RWPE1 (cell line): ENCODE measurements at regions not wholly inside any gene's neighbourhood (a gene's known extent, or its start where the extent isn't known, plus 50 kb on each side); places are given as distances from the start of the nearest gene placed in this dataset.

Source experiments
- CTCF ChIA-PET: fragments of 350-600 bp; sonication (Branson Sonifier 250); formaldehyde crosslinking; extraction: SDS; loops from one replicate; lab custom pipeline; 2021; lab: Yijun Ruan, JAX
- POLR2A ChIA-PET: fragments of 400-600 bp; formaldehyde crosslinking; extraction: SDS; loops from one replicate; lab custom pipeline; 2020; ENCODE audit warnings: antibody characterized with exemption; ENCODE audit not compliant: low non-redundant PET; lab: Yijun Ruan, JAX
- DNase-seq: peaks from one replicate; pipeline ENCODE4 v3.0.0; 2012; ENCODE audit warnings: low spot score
- H3K27ac ChIP-seq: fragments of 450-650 bp; 2 replicates; pipeline ENCODE4 v1.5.1; 2017
- TF ChIP-seq, protein P1 (sequence below): fragments of 450-650 bp; conservative IDR thresholded peaks from 2 replicates; pipeline ENCODE4 v1.5.1; 2017; ENCODE audit warnings: low read depth, mild to moderate bottlenecking

DNA sequence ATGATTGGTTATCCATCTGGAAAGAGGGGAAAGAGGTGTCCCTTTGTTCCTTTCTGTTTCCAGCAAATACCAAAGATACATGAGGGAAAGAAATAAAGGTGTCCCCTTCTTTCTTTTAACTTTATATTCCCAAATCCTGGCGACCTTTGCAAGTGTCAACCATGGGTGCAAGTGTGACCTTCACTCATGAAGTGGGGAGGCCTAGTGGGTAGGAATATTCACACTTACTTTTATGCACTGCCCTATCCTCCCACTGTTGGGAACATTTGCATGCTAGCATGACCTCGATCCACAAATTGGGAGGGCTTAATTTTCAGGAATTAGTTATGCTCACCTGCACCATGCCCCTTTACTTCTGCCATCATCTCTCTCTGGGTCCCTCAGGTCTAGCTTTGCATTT lies 70.2 kb upstream of the ZNF804A start:
- TF ChIP-seq, protein P1, sequence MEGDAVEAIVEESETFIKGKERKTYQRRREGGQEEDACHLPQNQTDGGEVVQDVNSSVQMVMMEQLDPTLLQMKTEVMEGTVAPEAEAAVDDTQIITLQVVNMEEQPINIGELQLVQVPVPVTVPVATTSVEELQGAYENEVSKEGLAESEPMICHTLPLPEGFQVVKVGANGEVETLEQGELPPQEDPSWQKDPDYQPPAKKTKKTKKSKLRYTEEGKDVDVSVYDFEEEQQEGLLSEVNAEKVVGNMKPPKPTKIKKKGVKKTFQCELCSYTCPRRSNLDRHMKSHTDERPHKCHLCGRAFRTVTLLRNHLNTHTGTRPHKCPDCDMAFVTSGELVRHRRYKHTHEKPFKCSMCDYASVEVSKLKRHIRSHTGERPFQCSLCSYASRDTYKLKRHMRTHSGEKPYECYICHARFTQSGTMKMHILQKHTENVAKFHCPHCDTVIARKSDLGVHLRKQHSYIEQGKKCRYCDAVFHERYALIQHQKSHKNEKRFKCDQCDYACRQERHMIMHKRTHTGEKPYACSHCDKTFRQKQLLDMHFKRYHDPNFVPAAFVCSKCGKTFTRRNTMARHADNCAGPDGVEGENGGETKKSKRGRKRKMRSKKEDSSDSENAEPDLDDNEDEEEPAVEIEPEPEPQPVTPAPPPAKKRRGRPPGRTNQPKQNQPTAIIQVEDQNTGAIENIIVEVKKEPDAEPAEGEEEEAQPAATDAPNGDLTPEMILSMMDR, result no peak
- ChIA-PET POLR2A (no interaction called here), CTCF (no interaction called here)
- no peak for DNase-seq
- H3K27ac ChIP-seq, result no peak overlapping the region

DNA sequence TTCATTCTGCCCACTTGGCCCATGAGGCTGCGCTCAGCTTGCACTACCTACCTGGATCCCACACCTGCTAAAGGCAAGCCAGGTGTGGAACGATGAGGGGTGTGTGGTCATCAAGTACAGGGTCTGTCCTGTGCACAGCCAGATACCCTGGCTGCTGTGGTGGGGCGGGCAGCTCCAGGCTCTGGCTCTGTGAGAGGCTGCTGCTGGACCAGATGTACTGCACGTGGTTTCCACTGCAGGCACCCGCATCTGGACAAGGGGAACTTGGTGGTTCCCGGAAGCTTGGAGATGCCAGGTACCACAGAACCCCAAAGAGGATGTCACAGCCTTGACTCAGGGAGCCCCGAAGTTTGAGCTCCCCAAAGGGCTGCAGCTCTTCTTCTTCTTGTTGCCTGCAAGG lies 68.1 kb upstream of the ZNF804A start:
- no peak for DNase-seq
- ChIA-PET POLR2A (no interaction called here), CTCF (no interaction called here)

DNA sequence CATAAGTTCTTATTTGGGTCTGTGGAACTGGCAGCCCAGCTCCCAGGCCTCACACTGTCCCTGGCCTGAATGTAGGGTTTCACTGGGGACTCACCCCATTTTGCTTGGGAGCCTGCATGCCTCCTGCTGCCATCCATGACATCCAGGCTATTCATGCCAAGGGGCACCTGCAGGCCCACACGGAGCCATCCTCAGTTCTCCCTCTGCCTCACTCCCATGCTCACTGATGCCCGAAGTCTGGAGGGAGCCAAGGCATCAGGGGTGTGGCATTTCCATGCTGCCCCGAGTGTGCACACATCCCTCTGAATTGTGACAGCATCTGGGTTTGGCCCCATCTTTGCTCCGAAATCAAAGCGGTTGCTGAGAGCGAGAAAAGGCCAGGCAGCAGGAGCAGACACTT lies 67.4 kb upstream of the ZNF804A start:
- CTCF ChIA-PET, result no interaction called here

More for the DNA sequence above, 68.1 kb upstream of the ZNF804A start:
- TF ChIP-seq, protein P1, result no peak
- H3K27ac ChIP-seq, result no peak overlapping the region

DNA sequence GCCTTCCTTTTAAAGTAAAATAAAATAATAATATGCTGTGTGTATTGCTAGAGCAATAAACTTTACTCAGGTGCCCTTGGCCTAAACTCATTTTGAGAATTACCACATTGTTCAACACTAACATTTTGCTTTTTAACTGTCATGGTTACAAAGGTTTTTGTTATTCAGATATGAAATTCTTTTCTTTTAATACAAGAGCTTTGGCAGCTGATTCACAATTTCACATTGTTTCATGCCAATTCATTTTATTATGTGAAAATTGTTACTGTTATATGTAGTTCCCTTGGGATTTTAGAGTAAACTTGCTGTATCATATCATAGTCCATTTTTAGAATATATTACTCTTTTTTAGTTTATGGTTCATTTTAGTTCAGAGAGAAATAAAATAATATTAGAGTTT lies 65.8 kb upstream of the ZNF804A start:
- POLR2A ChIA-PET, result no interaction called here
- TF ChIP-seq, protein P1, result no peak
- CTCF ChIA-PET, result no interaction called here
- DNase-seq, result no peak
- no peak overlapping the region for H3K27ac ChIP-seq

More for the DNA sequence above, 67.4 kb upstream of the ZNF804A start:
- no peak overlapping the region for H3K27ac ChIP-seq
- TF ChIP-seq, protein P1, result no peak
- POLR2A ChIA-PET, result no interaction called here
- no peak for DNase-seq

DNA sequence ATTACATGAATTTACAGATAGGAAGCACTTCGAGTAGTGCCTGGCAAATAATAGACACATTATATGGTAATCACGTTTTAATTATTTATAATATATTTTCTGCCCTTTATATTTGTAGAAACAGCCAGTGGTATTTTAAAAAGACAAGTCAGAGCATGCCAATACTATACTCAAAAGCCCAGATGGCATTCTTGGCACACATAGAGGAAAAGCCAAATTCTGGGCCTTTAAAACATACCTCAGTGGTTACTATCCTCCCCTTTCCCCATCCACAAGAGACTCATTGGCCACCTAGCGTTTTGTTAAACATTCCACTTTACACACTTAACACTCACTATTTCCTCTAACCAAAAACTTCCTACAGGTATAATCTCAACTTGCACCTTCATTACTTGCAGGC lies 63.3 kb upstream of the ZNF804A start:
- DNase-seq, result peak; percentile 1
- POLR2A ChIA-PET, result no interaction called here
- TF ChIP-seq, protein P1, result no peak
- CTCF ChIA-PET, result no interaction called here
- H3K27ac ChIP-seq, result no peak overlapping the region

DNA sequence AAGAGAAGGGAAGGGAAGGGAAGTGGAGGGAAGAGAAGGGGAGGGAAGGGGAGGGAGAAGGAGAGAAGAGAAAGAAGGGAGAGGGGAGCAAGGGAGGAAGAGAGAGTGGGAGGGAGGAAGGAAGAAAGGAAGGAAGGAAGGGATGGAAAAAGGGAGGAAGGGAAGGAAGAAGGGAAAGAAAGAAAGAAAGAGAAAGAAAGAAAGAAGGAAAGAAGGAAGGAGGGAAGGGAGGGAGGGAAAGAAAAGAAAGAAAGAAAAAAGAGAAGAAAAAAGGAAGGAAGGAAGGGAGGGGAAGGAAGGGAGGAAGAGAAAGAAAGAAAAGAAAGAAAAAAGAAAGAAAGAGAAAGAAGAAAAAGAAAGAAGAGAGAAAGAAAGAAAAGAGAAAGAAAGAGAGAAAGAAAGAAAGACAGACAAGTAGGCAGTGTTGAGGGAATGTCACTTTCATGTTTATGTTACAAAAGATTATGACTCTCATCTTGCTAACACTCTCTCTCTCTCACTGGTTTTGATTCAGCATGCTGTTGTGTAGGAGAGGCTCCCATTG lies 58.0 kb upstream of the ZNF804A start:
- no peak overlapping the region for H3K27ac ChIP-seq
- CTCF ChIA-PET, result no interaction called here
- POLR2A ChIA-PET, result no interaction called here

More for the DNA sequence above, 58.0 kb upstream of the ZNF804A start:
- DNase-seq, result no peak
- TF ChIP-seq, protein P1, result no peak
